Right atrium auricular region (tissue), 2 donors: ENCODE measurements at regions not wholly inside any gene's neighbourhood (a gene's known extent, or its start where the extent isn't known, plus 50 kb on each side); places are given as distances from the start of the nearest gene placed in this dataset.

Source experiments
- DNase-seq: peaks from one replicate; pipeline ENCODE4 v3.0.0-alpha.2; 2019; ENCODE audit warnings: low spot score
- H3K27ac ChIP-seq, 2 donors: fragments of 200-600 bp; sonication (generic); 1 replicate in 1 of 2; 2 replicates in 1 of 2; pipeline ENCODE4 v1.5.1; 2016 to 2019
- H3K27me3 ChIP-seq, 2 donors: fragments of 200-600 bp; sonication (generic); one replicate each; pipeline versions ENCODE4 v1.5.1 to v1.6.0; 2017 to 2019
- H3K36me3 ChIP-seq: fragments of 200-600 bp; sonication (generic); one replicate; pipeline ENCODE4 v1.5.1; 2016
- H3K4me1 ChIP-seq, 2 donors: fragments of 200-600 bp; sonication (generic); one replicate each; pipeline versions ENCODE4 v1.5.1 to v1.6.0; 2017 to 2019
- H3K4me3 ChIP-seq, 2 donors: fragments of 200-600 bp; sonication (generic); 1 replicate in 1 of 2; 2 replicates in 1 of 2; pipeline ENCODE4 v1.5.1; 2017 to 2019; ENCODE audit warnings: mild to moderate bottlenecking in 1 of 2, moderate library complexity in 1 of 2
- H3K9me3 ChIP-seq, 2 donors: fragments of 200-600 bp; sonication (generic); one replicate each; pipeline ENCODE4 v1.5.1; 2019
- CTCF ChIP-seq, 2 donors: fragments of 200-600 bp; sonication (generic); IDR thresholded peaks; one replicate each; pipeline ENCODE4 v1.5.1; 2019; ENCODE audit warnings: antibody characterized with exemption in 2 of 2

- no peaks in the 10 kb centered on the region for H3K9me3 ChIP-seq
- no peaks in the 10 kb centered on the region for H3K27me3 ChIP-seq
- no peaks in the 10 kb centered on the region for H3K4me1 ChIP-seq
- no peak overlapping the region for H3K27ac ChIP-seq
- no peaks in the 10 kb centered on the region for H3K36me3 ChIP-seq
- H3K4me3 ChIP-seq = no peak overlapping the region
- TF ChIP-seq CTCF (IDR thresholded peaks at IDR 0.05) = no peak
- no peak for DNase-seq
Measured at GRCh38 chr10:29102636-29103035, 186.2 kb upstream of the LYZL1 start.

GRCh38 chr10:29104661-29105399 lies 184.0 kb upstream of the LYZL1 start:
- no peak overlapping the region for H3K27ac ChIP-seq
- H3K36me3 ChIP-seq = no peaks in the 10 kb centered on the region
- no peaks in the 10 kb centered on the region for H3K27me3 ChIP-seq
- H3K4me3 ChIP-seq = no peak overlapping the region
- DNase-seq = no peak
- H3K4me1 ChIP-seq = no peaks in the 10 kb centered on the region
- no peak for TF ChIP-seq CTCF (IDR thresholded peaks at IDR 0.05)
- H3K9me3 ChIP-seq = no peaks in the 10 kb centered on the region

- Histone ChIP-seq H3K27ac (no peak overlapping the region), H3K27me3 (no peaks in the 10 kb centered on the region), H3K4me3 (no peak overlapping the region), H3K36me3 (no peaks in the 10 kb centered on the region), H3K4me1 (no peaks in the 10 kb centered on the region), H3K9me3 (no peaks in the 10 kb centered on the region)
- DNase-seq = no peak
- TF ChIP-seq CTCF (IDR thresholded peaks at IDR 0.05) = no peak
Measured at GRCh38 chr10:29105516-29106215, 183.2 kb upstream of the LYZL1 start.

- Histone ChIP-seq H3K4me1 (no peaks in the 10 kb centered on the region), H3K4me3 (no peak overlapping the region), H3K36me3 (no peaks in the 10 kb centered on the region), H3K27me3 (no peaks in the 10 kb centered on the region), H3K9me3 (no peaks in the 10 kb centered on the region), H3K27ac (no peak overlapping the region)
- DNase-seq = no peak
- no peak for TF ChIP-seq CTCF (IDR thresholded peaks at IDR 0.05)
Measured at GRCh38 chr10:29106287-29106686, 182.6 kb upstream of the LYZL1 start.

- no peak for TF ChIP-seq CTCF (IDR thresholded peaks at IDR 0.05)
- Histone ChIP-seq H3K9me3 (no peaks in the 10 kb centered on the region), H3K27me3 (no peaks in the 10 kb centered on the region), H3K4me1 (peaks cover 0 to under 1% of the 10 kb centered on the region in 2 donors), H3K36me3 (no peaks in the 10 kb centered on the region), H3K4me3 (no peak overlapping the region), H3K27ac (no peak overlapping the region)
- no peak for DNase-seq
Measured at GRCh38 chr10:29107866-29108498, 180.9 kb upstream of the LYZL1 start.
